Effector memory CD4-positive, alpha-beta T cell (primary cell): ENCODE measurements at regions not wholly inside any gene's neighbourhood (a gene's known extent, or its start where the extent isn't known, plus 50 kb on each side); places are given as distances from the start of the nearest gene placed in this dataset.
"Not testable (repeated sequence)": the region's sequence is repeated elsewhere in the genome, so short reads cannot be mapped to it uniquely, and the experiment has no call there.

Experiments used
- DNase-seq, 3 donors: peaks; one replicate each; pipeline ENCODE4 v3.0.0-alpha.2; 2020
- H3K27ac ChIP-seq: 2 replicates; pipeline ENCODE4 v1.7.0; 2013; ENCODE audit warnings: mild to moderate bottlenecking, low read length, moderate library complexity; ENCODE audit not compliant: insufficient read depth, poor library complexity, severe bottlenecking
- H3K27me3 ChIP-seq: replicated peaks from 2 replicates; pipeline ENCODE4 v1.7.0; 2013; ENCODE audit warnings: mild to moderate bottlenecking, low read length; ENCODE audit not compliant: insufficient read depth, control insufficient read depth, poor library complexity, severe bottlenecking
- H3K36me3 ChIP-seq: 2 replicates; pipeline ENCODE4 v1.7.0; 2013; ENCODE audit warnings: mild to moderate bottlenecking, low read length, moderate library complexity; ENCODE audit not compliant: control insufficient read depth, insufficient read depth
- H3K4me1 ChIP-seq: 2 replicates; pipeline ENCODE4 v1.7.0; 2013; ENCODE audit warnings: low read length, mild to moderate bottlenecking; ENCODE audit not compliant: control insufficient read depth, insufficient read depth, poor library complexity, severe bottlenecking
- H3K4me3 ChIP-seq: 2 replicates; pipeline ENCODE4 v1.7.0; 2013; ENCODE audit warnings: low read length, low read depth, mild to moderate bottlenecking; ENCODE audit not compliant: insufficient read depth, poor library complexity, severe bottlenecking
- H3K9me3 ChIP-seq: 2 replicates; pipeline ENCODE4 v1.7.0; 2013; ENCODE audit warnings: mild to moderate bottlenecking, low read length, moderate library complexity; ENCODE audit not compliant: control insufficient read depth

GRCh38 chr10:60531006-60531405 lies 141.3 kb upstream of the ANK3 start:
- H3K4me1 ChIP-seq: no peaks in the 10 kb centered on the region

GRCh38 chr10:60527676-60528075 lies 138.0 kb upstream of the ANK3 start:
- no peaks in the 10 kb centered on the region for H3K27me3 ChIP-seq
- no peaks in the 10 kb centered on the region for H3K4me1 ChIP-seq
- H3K27ac ChIP-seq: no peak overlapping the region
- no peak overlapping the region for H3K4me3 ChIP-seq
- no peaks in the 10 kb centered on the region for H3K9me3 ChIP-seq
- H3K36me3 ChIP-seq: no peaks in the 10 kb centered on the region
- no peak for DNase-seq

More at GRCh38 chr10:60531006-60531405, 141.3 kb upstream of the ANK3 start:
- Histone ChIP-seq H3K9me3 (no peaks in the 10 kb centered on the region), H3K4me3 (no peak overlapping the region), H3K36me3 (no peaks in the 10 kb centered on the region), H3K27me3 (no peaks in the 10 kb centered on the region), H3K27ac (no peak overlapping the region)
- DNase-seq: no peak

GRCh38 chr10:60525716-60526585 lies 136.3 kb upstream of the ANK3 start:
- Histone ChIP-seq H3K36me3 (no peaks in the 10 kb centered on the region), H3K4me1 (no peaks in the 10 kb centered on the region), H3K9me3 (no peaks in the 10 kb centered on the region), H3K27me3 (no peaks in the 10 kb centered on the region), H3K4me3 (no peak overlapping the region), H3K27ac (no peak overlapping the region)
- no peak for DNase-seq

GRCh38 chr10:60524541-60524940 lies 134.9 kb upstream of the ANK3 start:
- DNase-seq: no peak

GRCh38 chr10:60523371-60523770 lies 133.7 kb upstream of the ANK3 start:
- not testable (repeated sequence) for H3K27ac ChIP-seq, DNase-seq, H3K9me3 ChIP-seq, H3K36me3 ChIP-seq, H3K4me3 ChIP-seq, H3K4me1 ChIP-seq, H3K27me3 ChIP-seq

More at GRCh38 chr10:60524541-60524940, 134.9 kb upstream of the ANK3 start:
- H3K4me3 ChIP-seq: no peak overlapping the region
- H3K27me3 ChIP-seq: no peaks in the 10 kb centered on the region
- no peak overlapping the region for H3K27ac ChIP-seq
- no peaks in the 10 kb centered on the region for H3K4me1 ChIP-seq
- H3K36me3 ChIP-seq: no peaks in the 10 kb centered on the region
- H3K9me3 ChIP-seq: no peaks in the 10 kb centered on the region

- Histone ChIP-seq H3K4me1 (no peaks in the 10 kb centered on the region), H3K36me3 (no peaks in the 10 kb centered on the region), H3K27me3 (no peaks in the 10 kb centered on the region), H3K9me3 (no peaks in the 10 kb centered on the region), H3K4me3 (no peak overlapping the region), H3K27ac (no peak overlapping the region)
- DNase-seq: no peak
Measured at GRCh38 chr10:60522617-60523016, 132.9 kb upstream of the ANK3 start.

GRCh38 chr10:60521974-60522405 lies 132.3 kb upstream of the ANK3 start:
- DNase-seq: no peak
- Histone ChIP-seq H3K9me3 (no peaks in the 10 kb centered on the region), H3K4me3 (no peak overlapping the region), H3K27me3 (no peaks in the 10 kb centered on the region), H3K36me3 (no peaks in the 10 kb centered on the region), H3K27ac (no peak overlapping the region), H3K4me1 (no peaks in the 10 kb centered on the region)

GRCh38 chr10:60518745-60519144 lies 129.1 kb upstream of the ANK3 start:
- Histone ChIP-seq H3K4me1 (no peaks in the 10 kb centered on the region), H3K4me3 (no peak overlapping the region), H3K36me3 (no peaks in the 10 kb centered on the region), H3K27me3 (no peaks in the 10 kb centered on the region), H3K27ac (no peak overlapping the region), H3K9me3 (no peaks in the 10 kb centered on the region)
- DNase-seq: no peak

- no peak overlapping the region for H3K27ac ChIP-seq
- no peaks in the 10 kb centered on the region for H3K36me3 ChIP-seq
Measured at GRCh38 chr10:60517805-60518204, 128.1 kb upstream of the ANK3 start.

GRCh38 chr10:60513281-60513680 lies 123.6 kb upstream of the ANK3 start:
- Histone ChIP-seq H3K36me3 (no peaks in the 10 kb centered on the region), H3K27ac (no peak overlapping the region), H3K9me3 (no peaks in the 10 kb centered on the region), H3K27me3 (no peaks in the 10 kb centered on the region), H3K4me3 (no peak overlapping the region), H3K4me1 (no peaks in the 10 kb centered on the region)
- DNase-seq: no peak

More at GRCh38 chr10:60517805-60518204, 128.1 kb upstream of the ANK3 start:
- no peak for DNase-seq
- Histone ChIP-seq H3K27me3 (no peaks in the 10 kb centered on the region), H3K4me3 (no peak overlapping the region), H3K4me1 (no peaks in the 10 kb centered on the region), H3K9me3 (no peaks in the 10 kb centered on the region)
